ENCODE measurements at regions not wholly inside any gene's neighbourhood (a gene's known extent, or its start where the extent isn't known, plus 50 kb on each side); places are given as distances from the start of the nearest gene placed in this dataset.

DNA sequence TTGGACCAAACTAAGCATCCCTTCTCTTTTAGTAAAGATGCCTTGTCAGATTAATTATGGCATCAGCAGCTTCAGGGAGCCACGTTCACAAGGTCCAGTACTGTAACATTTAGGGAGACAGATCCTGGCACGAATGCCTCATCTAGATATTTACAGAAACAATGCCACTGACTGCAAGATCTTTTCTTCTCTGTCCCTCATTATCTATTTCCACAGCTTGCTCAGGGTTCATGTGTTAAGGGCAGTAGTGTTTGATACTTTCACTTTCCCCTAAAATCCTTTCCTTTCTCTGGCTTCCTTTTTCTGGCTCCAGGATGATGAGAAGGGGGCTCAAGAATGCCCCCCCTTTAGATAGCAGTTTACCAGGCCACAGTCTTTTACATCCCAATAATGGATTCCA lies 393.9 kb downstream of the BCL11A start:
- TF ChIP-seq, protein P1, sequence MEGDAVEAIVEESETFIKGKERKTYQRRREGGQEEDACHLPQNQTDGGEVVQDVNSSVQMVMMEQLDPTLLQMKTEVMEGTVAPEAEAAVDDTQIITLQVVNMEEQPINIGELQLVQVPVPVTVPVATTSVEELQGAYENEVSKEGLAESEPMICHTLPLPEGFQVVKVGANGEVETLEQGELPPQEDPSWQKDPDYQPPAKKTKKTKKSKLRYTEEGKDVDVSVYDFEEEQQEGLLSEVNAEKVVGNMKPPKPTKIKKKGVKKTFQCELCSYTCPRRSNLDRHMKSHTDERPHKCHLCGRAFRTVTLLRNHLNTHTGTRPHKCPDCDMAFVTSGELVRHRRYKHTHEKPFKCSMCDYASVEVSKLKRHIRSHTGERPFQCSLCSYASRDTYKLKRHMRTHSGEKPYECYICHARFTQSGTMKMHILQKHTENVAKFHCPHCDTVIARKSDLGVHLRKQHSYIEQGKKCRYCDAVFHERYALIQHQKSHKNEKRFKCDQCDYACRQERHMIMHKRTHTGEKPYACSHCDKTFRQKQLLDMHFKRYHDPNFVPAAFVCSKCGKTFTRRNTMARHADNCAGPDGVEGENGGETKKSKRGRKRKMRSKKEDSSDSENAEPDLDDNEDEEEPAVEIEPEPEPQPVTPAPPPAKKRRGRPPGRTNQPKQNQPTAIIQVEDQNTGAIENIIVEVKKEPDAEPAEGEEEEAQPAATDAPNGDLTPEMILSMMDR (IDR thresholded peaks at IDR 0.05; ENCODE audit: low read depth, low read length): no peak
- no peak for TF ChIP-seq EZH2phosphoT487 (IDR thresholded peaks at IDR 0.05; ENCODE audit: low read depth)

All from OCI-LY3 (cell line).